ENCODE measurements at regions not wholly inside any gene's neighbourhood (a gene's known extent, or its start where the extent isn't known, plus 50 kb on each side); places are given as distances from the start of the nearest gene placed in this dataset.

- no peak for TF ChIP-seq CTCF (conservative IDR thresholded peaks at IDR 0.05)
- H3K27ac ChIP-seq: no peak overlapping the region
Observed at GRCh38 chr5:107284822-107285525, 385.8 kb downstream of the EFNA5 start.

GRCh38 chr5:107282061-107282460 is 388.7 kb downstream of the EFNA5 start:
- no peak for TF ChIP-seq CTCF (conservative IDR thresholded peaks at IDR 0.05)
- H3K27ac ChIP-seq: no peak overlapping the region

- no peak overlapping the region for H3K27ac ChIP-seq
- no peak for TF ChIP-seq CTCF (conservative IDR thresholded peaks at IDR 0.05)
Observed at GRCh38 chr5:107278774-107279173, 392.0 kb downstream of the EFNA5 start.

GRCh38 chr5:107277485-107278125 is 393.1 kb downstream of the EFNA5 start:
- no peak for TF ChIP-seq CTCF (conservative IDR thresholded peaks at IDR 0.05)

GRCh38 chr5:107275333-107275732 is 395.4 kb downstream of the EFNA5 start:
- peak overlapping the region; percentile 36 for H3K27ac ChIP-seq
- TF ChIP-seq CTCF (conservative IDR thresholded peaks at IDR 0.05): no peak

More at GRCh38 chr5:107277485-107278125, 393.1 kb downstream of the EFNA5 start:
- no peak overlapping the region for H3K27ac ChIP-seq

- peak overlapping the region; percentile 36; the same call in 1 of the 2 replicates for H3K27ac ChIP-seq
- no peak for TF ChIP-seq CTCF (conservative IDR thresholded peaks at IDR 0.05)
Observed at GRCh38 chr5:107274571-107274970, 396.2 kb downstream of the EFNA5 start.

- no peak for TF ChIP-seq CTCF (conservative IDR thresholded peaks at IDR 0.05)
- H3K27ac ChIP-seq: peak overlapping the region; percentile 48; the same call in 1 of the 2 replicates
Observed at GRCh38 chr5:107272954-107273353, 397.8 kb downstream of the EFNA5 start.

Data from VCaP (cell line).